ENCODE measurements at regions not wholly inside any gene's neighbourhood (a gene's known extent, or its start where the extent isn't known, plus 50 kb on each side); places are given as distances from the start of the nearest gene placed in this dataset.

- TF ChIP-seq, protein P1, sequence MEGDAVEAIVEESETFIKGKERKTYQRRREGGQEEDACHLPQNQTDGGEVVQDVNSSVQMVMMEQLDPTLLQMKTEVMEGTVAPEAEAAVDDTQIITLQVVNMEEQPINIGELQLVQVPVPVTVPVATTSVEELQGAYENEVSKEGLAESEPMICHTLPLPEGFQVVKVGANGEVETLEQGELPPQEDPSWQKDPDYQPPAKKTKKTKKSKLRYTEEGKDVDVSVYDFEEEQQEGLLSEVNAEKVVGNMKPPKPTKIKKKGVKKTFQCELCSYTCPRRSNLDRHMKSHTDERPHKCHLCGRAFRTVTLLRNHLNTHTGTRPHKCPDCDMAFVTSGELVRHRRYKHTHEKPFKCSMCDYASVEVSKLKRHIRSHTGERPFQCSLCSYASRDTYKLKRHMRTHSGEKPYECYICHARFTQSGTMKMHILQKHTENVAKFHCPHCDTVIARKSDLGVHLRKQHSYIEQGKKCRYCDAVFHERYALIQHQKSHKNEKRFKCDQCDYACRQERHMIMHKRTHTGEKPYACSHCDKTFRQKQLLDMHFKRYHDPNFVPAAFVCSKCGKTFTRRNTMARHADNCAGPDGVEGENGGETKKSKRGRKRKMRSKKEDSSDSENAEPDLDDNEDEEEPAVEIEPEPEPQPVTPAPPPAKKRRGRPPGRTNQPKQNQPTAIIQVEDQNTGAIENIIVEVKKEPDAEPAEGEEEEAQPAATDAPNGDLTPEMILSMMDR (tag by site-specific recombination; IDR thresholded peaks at IDR 0.05), result no peak
- no peak for TF ChIP-seq YY1 (tag by site-specific recombination; IDR thresholded peaks at IDR 0.05)
Observed at GRCh38 chr1:42037586-42037985, 115.6 kb upstream of the GUCA2B start.
